CD4-positive, alpha-beta T cell treated with Interleukin-21 for 1 hour (primary cell): ENCODE measurements at regions not wholly inside any gene's neighbourhood (a gene's known extent, or its start where the extent isn't known, plus 50 kb on each side); places are given as distances from the start of the nearest gene placed in this dataset.

ENCODE experiments used
- DNase-seq: peaks from one replicate; pipeline ENCODE4 v3.0.0-alpha.2; 2020

GRCh38 chr3:107062310-107062709, 314.9 kb upstream of the CCDC54 start:
- DNase-seq, result no peak

GRCh38 chr3:107062787-107063186, 314.5 kb upstream of the CCDC54 start:
- no peak for DNase-seq

GRCh38 chr3:107063351-107063750, 313.9 kb upstream of the CCDC54 start:
- DNase-seq, result no peak

GRCh38 chr3:107064405-107065060, 312.7 kb upstream of the CCDC54 start:
- peak; percentile 61 for DNase-seq

GRCh38 chr3:107065094-107065861, 312.0 kb upstream of the CCDC54 start:
- DNase-seq, result no peak

- no peak for DNase-seq
These were observed 309.8 kb upstream of the CCDC54 start for GRCh38 chr3:107067421-107067820.

- DNase-seq, result no peak
These were observed 308.3 kb upstream of the CCDC54 start for GRCh38 chr3:107068980-107069379.

GRCh38 chr3:107076946-107077345, 300.3 kb upstream of the CCDC54 start:
- no peak for DNase-seq

- no peak for DNase-seq
These were observed 299.8 kb upstream of the CCDC54 start for GRCh38 chr3:107077391-107077790.

- no peak for DNase-seq
These were observed 294.7 kb upstream of the CCDC54 start for GRCh38 chr3:107082527-107082926.

GRCh38 chr3:107085261-107085660, 292.0 kb upstream of the CCDC54 start:
- DNase-seq, result no peak

- DNase-seq, result no peak
These were observed 285.1 kb upstream of the CCDC54 start for GRCh38 chr3:107092121-107092520.

- DNase-seq, result no peak
These were observed 278.4 kb upstream of the CCDC54 start for GRCh38 chr3:107098864-107099263.

- no peak for DNase-seq
These were observed 277.1 kb upstream of the CCDC54 start for GRCh38 chr3:107100137-107100536.

GRCh38 chr3:107100573-107100972, 276.7 kb upstream of the CCDC54 start:
- DNase-seq, result no peak

- DNase-seq, result no peak
These were observed 273.5 kb upstream of the CCDC54 start for GRCh38 chr3:107103786-107104185.

- no peak for DNase-seq
These were observed 270.9 kb upstream of the CCDC54 start for GRCh38 chr3:107106316-107106715.

GRCh38 chr3:107106907-107107306, 270.3 kb upstream of the CCDC54 start:
- DNase-seq, result no peak

- no peak for DNase-seq
These were observed 266.5 kb upstream of the CCDC54 start for GRCh38 chr3:107110596-107111305.

GRCh38 chr3:107111872-107112271, 265.4 kb upstream of the CCDC54 start:
- DNase-seq, result no peak

GRCh38 chr3:107112356-107112755, 264.9 kb upstream of the CCDC54 start:
- no peak for DNase-seq

GRCh38 chr3:107116251-107116650, 261.0 kb upstream of the CCDC54 start:
- DNase-seq, result no peak

GRCh38 chr3:107117156-107117555, 260.1 kb upstream of the CCDC54 start:
- no peak for DNase-seq
